Thyroid gland (tissue), 4 donors: ENCODE measurements at regions not wholly inside any gene's neighbourhood (a gene's known extent, or its start where the extent isn't known, plus 50 kb on each side); places are given as distances from the start of the nearest gene placed in this dataset.

ENCODE experiments used
- CTCF ChIP-seq, 6 experiments: fragments of 200-600 bp in 3 of 6; fragments of 450-650 bp in 3 of 6; sonication (generic) in 3 of 6; IDR thresholded peaks; one replicate each; pipeline ENCODE4 v1.5.1; 2016 to 2019; ENCODE audit warnings: antibody characterized with exemption in 6 of 6, mild to moderate bottlenecking in 2 of 6, inconsistent platforms in 1 of 6, moderate library complexity in 1 of 6
- POLR2A ChIP-seq, 2 donors: fragments of 450-650 bp; IDR thresholded peaks; one replicate each; pipeline ENCODE4 v1.6.1; 2017; ENCODE audit warnings: antibody characterized with exemption in 2 of 2, mild to moderate bottlenecking in 2 of 2, moderate library complexity in 1 of 2

- TF ChIP-seq CTCF (IDR thresholded peaks at IDR 0.05) = no peak
- TF ChIP-seq POLR2A (IDR thresholded peaks at IDR 0.05) = no peak
These were observed 284.6 kb upstream of the DPYD start for GRCh38 chr1:98205291-98206017.
